NCI-H69 (cell line): ENCODE measurements at regions not wholly inside any gene's neighbourhood (a gene's known extent, or its start where the extent isn't known, plus 50 kb on each side); places are given as distances from the start of the nearest gene placed in this dataset.
"Not testable (repeated sequence)": the region's sequence is repeated elsewhere in the genome, so short reads cannot be mapped to it uniquely, and the experiment has no call there.

ENCODE experiments used
- DNase-seq: peaks from one replicate; lab custom pipeline; 2025; lab: John Stamatoyannopoulos, UW

GRCh38 chr15:84152381-84152979, 83.1 kb upstream of the GOLGA6L4 start:
- DNase-seq: not testable (repeated sequence)

- DNase-seq: not testable (repeated sequence)
These were observed 81.9 kb upstream of the GOLGA6L4 start for GRCh38 chr15:84153655-84154140.

GRCh38 chr15:84154314-84154713, 81.3 kb upstream of the GOLGA6L4 start:
- DNase-seq: not testable (repeated sequence)

- DNase-seq: not testable (repeated sequence)
These were observed 80.8 kb upstream of the GOLGA6L4 start for GRCh38 chr15:84154787-84155186.

GRCh38 chr15:84155792-84156587, 79.6 kb upstream of the GOLGA6L4 start:
- not testable (repeated sequence) for DNase-seq

- not testable (repeated sequence) for DNase-seq
These were observed 79.1 kb upstream of the GOLGA6L4 start for GRCh38 chr15:84156588-84156840.

DNA sequence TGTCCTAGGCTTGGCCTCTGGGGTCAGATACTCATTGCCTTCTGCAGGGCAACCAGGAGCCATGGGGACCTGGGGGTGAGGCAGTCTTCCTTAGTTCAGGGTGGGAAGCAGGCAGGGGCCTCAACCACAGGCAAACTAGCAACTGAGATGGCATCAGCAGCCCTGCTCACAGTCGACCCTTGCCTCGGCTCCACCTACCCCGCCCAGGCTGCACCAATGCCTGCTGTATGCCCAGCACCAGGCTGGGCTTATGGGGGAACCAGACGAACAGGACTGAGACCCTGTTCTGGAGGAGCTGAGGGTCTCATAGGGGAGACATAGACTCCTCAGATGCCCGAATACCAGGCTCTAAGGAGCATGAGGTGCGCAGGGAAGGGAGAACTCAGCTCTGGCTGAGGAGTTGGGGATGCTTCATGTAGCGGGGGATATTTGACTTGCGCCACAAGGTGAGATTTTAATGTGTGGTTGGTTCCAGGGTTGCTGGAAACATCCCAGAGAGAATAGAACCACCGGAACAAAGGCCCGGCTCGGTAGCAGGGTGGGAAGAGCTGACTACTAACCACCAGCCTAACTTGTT, 78.4 kb upstream of the GOLGA6L4 start:
- not testable (repeated sequence) for DNase-seq

- not testable (repeated sequence) for DNase-seq
These were observed 77.7 kb upstream of the GOLGA6L4 start for GRCh38 chr15:84157857-84158256.

- DNase-seq: not testable (repeated sequence)
These were observed 76.0 kb upstream of the GOLGA6L4 start for GRCh38 chr15:84159346-84160269.

DNA sequence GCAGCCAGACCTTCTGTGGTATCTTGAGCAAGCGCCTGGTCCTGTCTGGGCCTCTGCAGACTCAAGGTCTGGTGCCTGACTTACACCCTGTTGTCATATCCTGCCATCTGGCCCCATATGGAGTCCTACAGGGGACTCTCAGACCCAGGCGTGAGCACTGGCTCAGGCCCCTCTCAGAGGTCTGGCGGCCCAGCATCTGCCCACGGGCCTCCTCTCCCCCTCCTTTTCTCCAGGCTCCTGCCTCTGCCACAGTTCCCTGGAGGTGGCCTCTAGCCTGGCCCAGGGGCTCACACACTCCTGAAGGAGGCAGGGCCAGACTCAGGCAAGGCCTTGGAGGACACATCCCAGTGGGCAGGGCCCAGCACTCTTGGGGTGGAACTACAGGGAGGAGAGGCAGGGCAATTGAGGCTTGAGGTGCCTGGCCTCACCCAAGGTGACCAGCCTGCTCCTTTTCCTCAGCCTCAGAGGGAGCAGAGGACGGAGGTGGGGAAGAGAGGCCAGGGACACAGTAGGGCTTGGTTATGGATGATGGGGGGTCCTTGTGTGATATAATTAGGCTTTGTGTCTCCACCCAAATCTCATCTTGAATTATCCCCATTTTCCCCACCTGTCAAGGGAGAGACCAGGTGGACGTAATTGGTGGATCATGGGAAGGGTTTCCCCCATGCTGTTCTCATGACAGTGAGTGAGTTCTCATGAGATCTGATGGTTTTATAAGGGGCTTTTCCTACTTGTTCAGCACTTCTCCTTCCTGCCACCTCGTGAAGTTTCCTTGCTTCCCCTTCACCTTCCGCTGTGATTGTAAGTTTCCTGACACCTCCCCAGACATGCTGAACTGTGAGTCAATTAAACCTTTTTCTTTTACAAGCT, 70.9 kb upstream of the GOLGA6L4 start:
- not testable (repeated sequence) for DNase-seq

- not testable (repeated sequence) for DNase-seq
These were observed 65.5 kb upstream of the GOLGA6L4 start for GRCh38 chr15:84170029-84170428.

- not testable (repeated sequence) for DNase-seq
These were observed 62.4 kb upstream of the GOLGA6L4 start for GRCh38 chr15:84173231-84173610.
